ENCODE measurements at regions not wholly inside any gene's neighbourhood (a gene's known extent, or its start where the extent isn't known, plus 50 kb on each side); places are given as distances from the start of the nearest gene placed in this dataset.

GRCh38 chr14:81632157-81632556 is 98.5 kb upstream of the SEL1L start:
- TF ChIP-seq, protein P1, sequence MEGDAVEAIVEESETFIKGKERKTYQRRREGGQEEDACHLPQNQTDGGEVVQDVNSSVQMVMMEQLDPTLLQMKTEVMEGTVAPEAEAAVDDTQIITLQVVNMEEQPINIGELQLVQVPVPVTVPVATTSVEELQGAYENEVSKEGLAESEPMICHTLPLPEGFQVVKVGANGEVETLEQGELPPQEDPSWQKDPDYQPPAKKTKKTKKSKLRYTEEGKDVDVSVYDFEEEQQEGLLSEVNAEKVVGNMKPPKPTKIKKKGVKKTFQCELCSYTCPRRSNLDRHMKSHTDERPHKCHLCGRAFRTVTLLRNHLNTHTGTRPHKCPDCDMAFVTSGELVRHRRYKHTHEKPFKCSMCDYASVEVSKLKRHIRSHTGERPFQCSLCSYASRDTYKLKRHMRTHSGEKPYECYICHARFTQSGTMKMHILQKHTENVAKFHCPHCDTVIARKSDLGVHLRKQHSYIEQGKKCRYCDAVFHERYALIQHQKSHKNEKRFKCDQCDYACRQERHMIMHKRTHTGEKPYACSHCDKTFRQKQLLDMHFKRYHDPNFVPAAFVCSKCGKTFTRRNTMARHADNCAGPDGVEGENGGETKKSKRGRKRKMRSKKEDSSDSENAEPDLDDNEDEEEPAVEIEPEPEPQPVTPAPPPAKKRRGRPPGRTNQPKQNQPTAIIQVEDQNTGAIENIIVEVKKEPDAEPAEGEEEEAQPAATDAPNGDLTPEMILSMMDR (IDR thresholded peaks at IDR 0.05), result no peak
- no peak for TF ChIP-seq POLR2A (IDR thresholded peaks at IDR 0.05)
